CD4-positive, alpha-beta T cell treated with Interleukin-4 for 1 hour (primary cell): ENCODE measurements at regions not wholly inside any gene's neighbourhood (a gene's known extent, or its start where the extent isn't known, plus 50 kb on each side); places are given as distances from the start of the nearest gene placed in this dataset.

Experiments
- DNase-seq, 2 donors: peaks; one replicate each; pipeline ENCODE4 v3.0.0-alpha.2; 2020 to 2022

DNA sequence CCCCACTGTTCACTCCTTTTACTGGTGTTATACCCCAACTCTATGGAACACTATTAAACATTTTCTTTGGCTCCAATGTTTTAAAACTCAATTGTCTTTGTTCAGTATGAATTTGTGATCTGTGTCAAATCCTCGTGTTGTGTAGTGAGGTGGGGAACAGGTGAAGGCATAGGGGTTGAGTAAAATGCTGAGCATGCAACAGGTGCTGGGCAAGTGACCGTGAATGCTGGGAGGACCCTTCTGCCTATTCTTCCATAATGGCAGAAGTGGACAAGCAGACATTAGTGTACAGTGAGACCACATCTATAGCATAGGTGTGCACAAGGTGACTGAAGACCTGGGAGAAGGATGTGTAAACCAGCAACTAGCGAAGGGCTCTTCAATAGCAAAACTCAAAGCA, 1188.0 kb downstream of the UQCRFS1 start:
- no peak for DNase-seq

DNA sequence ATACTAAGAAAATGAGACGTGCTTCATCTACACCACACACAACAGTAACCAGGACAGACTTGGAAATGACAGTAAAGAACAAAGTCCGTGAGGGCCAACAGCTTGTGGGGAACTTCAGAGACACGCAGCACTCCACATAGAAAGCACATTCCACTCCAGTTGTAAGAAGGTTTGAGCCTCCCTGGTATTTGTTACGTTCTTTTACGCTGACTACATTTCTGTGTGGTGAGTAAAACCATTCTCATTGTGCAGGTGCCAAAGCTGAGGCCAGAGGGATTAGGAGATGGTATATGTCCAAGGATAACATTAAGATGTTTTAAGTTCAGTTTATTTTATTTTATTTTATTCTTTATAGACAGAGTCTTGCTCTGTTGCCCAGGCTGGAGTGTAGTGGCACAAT, 1189.9 kb downstream of the UQCRFS1 start:
- DNase-seq, result no peak

DNA sequence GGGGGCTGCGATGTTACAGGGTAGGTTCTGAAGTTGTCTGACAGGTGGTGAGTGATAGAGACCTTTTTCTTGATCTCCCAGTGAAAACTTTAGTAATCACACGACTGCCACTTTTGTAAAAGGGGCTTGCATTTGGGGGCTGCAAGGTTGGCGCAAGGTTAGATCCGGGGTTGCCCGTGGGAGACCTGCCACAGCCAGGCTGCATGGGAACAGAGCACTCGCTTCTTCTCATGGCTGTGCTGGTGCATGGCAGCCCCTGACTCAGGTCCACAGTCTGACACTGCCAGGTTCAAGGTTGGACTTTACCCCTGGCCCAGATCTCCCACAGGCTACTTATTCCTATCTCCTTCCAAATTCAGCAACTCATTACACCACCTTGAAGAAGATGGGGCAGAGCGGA, 1190.4 kb downstream of the UQCRFS1 start:
- no peak for DNase-seq

DNA sequence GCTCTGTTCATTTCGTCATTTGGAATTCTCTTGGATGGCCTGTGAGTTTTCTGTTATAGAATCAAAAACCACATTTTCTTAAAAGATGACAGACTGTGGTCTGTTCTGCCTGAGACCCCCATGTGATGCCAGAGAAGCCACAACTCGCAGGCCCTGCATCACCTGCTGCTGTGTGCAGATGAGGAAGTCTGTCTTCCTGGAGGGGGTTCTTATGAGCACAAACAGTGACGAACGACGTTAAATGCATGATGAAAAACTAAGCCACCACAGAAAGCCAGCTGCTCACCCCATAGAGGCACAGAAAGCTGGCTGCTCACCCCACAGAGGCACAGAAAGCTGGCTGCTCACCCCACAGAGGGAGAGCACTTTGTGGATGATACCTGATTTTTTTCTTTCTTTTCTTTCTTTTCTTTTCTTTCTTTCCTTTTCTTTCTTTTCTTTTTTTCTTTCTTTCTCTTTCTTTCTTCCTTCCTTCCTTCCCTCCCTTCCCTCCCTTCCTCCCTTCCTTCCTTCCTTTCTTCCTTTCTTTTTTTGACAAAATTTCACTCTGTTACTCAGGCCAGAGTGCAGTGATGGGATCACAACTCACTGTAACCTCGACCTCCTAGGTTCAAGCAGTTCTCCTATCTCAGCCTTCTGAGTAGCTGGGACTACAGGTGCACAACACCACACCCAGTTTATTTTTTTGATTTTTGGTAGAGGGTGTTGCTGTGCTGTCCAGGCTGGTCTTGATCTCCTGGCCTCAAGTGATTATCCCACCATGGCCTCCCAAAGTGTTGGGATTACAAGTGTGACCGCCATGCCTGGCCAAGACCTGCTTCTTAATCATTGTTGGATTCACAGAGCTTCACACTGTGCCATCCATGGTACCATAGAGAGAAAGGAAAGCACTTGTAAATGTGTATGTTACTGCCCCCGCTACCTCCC, 1191.4 kb downstream of the UQCRFS1 start:
- no peak for DNase-seq

DNA sequence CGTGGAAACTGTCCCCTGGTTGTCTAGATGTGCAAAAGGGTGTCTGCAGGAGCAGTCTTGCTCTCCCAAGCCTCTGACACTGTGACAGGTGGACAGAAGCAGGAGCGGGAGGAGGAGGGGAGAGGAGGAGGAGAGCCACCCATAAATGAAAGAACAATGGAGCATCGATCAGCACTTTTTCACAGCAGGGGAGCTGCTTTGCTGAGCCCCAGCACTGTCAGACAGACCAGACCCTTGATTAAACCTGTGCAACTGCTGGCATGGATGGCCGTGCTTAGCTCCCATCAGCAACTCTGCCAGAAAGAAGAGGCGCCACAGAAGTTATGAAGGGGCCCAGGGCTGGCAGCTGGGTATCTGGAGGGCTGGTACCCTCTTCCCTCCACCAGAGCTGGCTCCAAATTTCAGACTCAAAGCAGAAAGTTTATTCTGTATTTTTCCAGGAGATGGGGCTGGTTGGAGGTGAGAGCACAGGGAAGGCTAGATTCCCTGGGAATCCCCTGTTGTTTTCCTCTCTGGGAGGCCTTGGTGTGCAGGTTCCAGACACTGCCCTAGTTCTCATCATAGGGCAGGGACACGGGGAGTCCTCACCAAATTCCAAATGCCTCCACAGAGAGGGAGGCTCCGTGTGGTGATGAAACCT, 1192.2 kb downstream of the UQCRFS1 start:
- DNase-seq, result no peak

DNA sequence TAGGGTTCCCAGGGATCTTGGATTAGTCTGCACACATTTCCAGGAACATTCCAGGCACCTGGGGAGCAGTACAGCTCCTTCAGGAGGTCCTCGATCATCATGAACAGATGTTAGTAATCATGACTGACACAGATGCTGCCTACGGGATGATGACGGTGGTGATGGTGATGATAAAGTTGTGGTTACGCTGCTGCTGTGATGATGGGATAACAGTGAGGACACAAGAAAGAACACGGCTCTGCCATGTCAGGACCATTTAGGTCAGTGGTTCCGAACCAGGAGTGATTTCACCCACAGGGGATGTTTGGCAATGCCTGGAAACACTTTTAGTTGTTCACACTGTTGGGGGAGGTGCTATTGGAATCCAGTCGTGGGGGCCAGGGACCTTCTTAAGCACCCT, 1193.0 kb downstream of the UQCRFS1 start:
- no peak for DNase-seq

DNA sequence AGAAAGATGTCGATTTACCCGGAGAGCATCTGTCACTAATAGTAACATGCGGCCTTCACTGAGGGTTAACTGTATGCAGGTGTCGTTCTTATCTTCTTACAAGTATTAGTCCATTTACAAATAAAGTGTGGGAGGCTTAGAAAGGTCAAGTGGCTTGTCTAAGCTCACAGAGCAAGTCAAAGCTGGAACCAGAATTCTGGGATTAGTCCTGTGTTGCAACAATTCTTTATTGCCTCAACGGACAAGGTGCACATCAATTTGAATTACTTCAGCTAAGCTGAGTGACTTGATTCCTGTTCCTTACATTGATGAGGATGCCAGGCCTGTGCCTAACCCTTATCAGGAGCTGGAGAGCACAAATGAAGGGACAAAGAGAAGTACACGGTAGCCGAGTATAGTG, 1193.6 kb downstream of the UQCRFS1 start:
- DNase-seq, result no peak

DNA sequence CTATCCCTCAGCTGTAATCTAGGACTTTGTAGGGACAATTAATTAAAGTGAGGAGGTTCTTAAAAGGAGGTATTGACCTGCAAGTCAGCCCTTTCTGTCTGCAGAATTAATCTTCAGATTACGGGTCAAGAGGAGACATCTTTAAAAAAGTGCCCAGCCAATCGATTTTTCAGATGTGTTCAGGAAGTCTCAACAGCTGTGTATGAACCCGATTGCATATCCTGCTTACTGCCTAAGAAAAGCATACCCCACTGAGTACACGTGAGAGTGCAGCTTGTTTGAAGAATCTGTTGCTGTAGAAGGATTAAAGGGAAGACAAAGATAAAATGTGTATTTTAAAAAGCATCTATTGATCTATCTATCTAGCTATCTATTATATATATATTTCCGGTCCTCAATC, 1194.5 kb downstream of the UQCRFS1 start:
- DNase-seq, result no peak

DNA sequence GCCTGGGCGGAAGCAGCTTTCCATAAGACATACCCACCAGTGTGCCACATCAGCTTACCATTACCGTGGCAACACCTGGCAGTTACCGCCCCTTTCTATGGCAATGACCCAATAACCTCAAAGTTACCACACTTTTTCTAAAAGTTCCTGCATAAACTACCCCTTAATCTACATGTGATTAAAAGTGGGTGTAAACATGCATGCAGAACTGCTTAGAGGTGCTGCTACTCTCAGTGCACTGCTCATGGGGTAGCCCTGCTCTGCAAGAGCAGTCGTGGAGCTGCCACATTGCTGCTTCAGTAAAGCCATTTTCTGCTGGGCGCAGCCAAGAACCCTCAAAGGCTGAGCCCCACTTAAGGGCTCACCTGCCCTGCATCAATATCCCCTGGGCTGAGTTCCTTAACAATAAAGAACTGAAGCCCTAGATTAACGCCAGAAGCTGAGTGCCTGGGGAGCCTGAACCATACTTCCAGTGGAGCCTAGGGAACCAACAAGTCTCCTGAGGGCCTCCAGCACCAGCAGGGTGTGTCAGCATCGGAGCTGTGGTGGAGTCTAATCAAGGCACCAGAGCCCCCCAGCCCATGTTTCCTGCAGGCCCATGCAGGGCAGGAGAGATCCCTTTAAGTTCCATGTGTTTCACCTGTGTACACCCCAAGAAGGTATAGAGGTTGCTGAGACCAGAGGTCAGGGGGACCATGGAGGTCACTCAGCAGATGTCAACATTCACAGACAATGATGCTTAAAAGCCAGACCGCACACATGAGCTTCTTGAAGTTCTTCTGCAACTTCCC, 1198.1 kb downstream of the UQCRFS1 start:
- no peak for DNase-seq

DNA sequence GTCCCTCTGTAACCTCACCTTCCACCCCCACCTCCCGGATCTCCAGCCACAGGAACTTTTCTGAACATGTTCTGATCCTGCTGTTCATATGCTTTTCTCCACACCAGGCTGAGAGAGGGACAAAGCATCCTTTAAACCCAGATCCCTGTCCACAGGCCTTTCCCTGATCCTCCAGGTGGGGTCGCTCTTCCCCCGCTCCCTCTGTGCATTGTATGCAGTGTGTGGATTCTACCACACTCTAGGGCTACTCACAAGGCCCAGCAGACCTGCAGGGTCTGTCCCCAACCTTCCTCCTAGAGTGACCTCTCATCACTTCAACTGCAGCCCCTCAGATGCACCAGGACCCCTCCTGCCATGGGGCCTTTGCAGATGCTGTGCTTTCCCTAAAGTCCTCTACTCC, 1200.6 kb downstream of the UQCRFS1 start:
- no peak for DNase-seq

DNA sequence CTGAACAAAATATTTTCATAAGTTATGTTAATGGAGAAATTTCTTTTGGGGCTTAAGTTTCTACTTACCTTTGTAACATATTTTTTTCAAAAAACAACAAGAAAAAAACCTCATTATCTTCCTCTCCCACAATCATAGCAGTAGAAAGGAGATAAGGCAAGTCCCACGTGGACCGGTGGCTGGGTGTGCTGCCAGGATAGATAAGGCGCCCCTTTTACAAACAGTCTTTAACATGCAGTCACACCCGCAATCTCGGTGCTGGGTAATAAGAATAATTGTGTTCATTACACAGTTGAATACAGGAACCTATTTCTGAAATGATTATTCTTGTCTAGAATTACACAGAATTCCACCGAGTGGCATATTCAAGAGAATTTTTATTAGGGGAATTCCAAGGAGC, 1202.3 kb downstream of the UQCRFS1 start:
- no peak for DNase-seq

DNA sequence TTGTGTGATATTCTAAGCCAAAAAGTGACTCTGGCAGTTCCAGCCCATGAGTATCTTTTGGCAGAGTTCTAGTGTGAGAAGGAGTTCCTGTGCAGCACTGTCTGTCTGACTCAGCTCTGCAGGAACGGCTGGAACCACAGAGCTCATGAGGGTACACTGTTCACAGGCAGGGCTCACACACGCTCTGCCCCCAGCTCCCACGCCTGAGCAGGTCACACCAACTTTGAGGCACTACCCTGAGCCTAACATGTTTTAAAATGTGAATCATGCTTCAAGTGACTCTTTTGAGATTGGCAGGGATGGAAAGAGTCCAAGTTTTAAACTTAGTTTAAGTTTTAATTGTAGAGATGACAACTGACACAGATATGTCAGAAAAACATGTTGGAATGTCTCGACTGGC, 1203.3 kb downstream of the UQCRFS1 start:
- no peak for DNase-seq

DNA sequence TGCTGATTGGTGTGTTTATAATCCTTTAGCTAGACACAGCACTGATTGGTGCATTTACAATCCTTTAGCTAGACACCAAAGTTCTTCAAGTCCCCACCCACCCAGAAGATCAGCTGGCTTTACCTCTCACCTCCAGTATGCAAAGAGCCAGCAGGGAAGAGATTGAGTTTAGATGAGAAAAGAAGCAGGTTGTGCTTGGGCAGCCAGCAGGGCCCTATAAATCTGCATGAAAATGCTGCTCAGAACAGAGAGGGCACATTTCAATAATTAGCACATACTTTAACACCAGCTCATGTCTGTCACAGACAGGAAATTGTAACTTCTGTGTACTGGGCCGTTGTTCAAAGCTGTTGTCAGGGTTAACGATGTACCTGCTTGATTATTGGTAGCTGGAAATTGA, 1204.3 kb downstream of the UQCRFS1 start:
- DNase-seq, result no peak

DNA sequence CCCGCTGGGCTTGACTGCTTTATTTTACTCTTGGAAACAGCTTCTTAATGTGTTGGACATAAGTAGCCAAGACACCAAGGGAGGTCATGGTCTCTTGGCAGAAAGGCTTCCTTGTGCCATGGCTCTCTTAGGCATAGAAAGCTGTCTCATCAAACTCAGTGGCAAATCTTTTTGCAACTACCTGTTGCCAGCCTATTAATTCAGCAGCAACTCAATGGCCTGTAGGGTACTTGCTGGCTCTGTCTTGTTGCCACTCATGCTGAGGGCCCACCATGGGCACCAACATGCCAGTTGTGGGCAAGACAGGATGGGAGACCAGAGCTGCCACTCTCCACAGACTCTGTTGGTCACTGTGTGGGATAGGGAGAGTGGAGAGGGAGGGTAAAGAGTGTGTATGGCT, 1209.4 kb downstream of the UQCRFS1 start:
- no peak for DNase-seq

DNA sequence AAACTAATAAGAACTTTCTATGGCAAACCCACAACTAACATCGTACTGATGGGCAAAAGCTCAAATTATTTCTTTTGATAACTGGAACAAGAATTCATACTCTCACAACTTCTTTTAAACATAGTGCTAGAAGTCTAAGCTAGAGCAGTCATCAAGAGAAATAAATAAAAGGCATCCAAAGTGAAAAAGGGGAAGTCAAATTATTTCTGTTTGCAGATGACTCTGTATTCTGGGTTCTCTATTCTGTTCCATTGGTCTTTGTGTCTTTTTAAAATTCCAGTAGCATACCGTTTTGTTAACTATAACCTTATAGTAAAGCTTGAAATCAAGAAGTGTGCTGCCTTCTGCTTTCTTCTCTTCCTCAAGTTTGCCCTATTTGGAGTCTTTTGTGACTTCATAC, 1215.9 kb downstream of the UQCRFS1 start:
- no peak for DNase-seq

DNA sequence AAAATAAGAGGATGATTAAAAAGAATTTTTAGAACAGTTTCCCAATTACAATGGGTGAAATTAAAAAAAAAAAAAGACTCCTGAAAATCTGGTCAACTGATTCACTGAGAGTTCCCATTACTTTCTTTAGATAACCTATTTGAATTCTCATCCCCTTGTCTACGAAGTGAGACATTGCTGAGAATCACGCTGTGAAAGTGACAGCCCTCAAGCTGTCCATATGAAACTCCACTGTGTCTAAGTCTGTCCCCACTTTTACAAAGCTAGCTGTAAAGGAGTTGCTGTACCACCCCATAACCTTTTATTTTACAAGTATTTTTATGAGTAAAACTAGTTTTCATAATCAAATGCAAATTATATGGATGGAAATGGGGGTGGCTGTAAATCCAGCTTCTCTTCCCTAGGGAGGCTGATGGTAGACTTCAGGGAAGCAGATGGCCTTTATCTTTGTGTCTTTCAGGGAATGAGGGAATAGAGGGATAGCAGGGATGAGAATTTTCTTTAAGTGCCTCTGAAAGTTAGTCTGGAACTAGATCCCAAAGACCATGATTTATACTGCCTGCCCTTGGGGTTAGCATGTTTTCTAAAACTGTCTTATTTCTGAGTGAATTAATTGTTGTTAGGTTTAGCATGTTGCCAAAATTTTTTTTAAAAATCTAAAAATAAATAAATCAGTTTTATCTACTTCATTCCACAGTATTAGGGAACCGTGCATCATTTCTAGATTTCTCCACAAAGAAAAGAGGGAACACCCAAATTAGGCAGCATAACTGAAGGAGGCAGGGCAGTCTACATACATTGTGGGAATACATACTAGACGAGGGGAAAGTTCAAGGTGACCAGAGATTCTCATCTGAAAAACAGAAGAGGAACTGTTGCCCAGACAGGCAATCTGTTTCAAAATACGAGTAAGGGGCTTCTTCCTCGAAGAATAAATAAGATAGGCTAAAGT, 1219.1 kb downstream of the UQCRFS1 start:
- no peak for DNase-seq

DNA sequence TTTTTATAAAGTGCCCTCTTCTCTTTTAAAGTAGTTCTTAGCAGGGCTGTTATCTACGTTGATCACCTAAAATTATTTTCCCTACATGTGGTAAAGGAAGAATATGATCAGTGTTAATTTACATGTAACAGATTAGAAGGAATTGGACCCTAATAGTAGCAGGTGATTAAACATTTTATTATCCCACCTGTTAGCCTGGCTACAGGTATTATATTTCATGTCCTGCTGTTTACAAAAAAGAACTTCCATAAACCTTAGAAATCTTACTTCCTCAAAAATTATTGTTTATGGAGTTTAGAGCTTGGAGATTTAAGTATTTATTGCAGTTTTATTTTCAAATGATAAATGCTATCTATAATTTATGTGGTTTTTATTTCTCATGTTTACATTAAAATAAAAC, 1226.7 kb downstream of the UQCRFS1 start:
- DNase-seq, result no peak

DNA sequence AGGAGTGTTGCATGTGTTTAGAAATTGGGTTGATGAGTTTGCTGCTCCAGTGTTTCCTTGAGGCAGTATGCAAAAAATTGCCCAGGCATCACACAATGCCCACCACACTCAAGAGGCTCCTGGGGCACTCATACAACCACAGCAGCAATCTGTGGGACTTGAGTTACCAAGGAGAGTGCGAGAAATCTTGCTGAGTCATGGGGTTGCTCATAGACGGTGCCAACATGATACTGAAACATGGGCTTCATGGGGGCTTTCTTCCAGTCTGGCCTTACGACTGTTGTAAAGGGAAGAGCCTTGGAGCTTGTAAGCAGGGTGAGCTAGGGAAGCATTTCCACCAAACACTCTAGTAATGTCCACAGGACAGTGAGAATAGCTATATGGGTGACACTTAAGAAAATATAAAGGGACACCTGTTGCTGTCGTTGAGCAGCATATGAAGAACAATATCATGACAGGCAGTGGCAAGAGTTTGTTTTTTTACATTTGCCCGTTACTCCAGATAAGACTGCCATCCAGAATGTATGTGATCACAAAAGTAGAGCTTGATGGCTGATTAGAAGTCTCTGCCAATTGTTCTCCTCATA, 1237.4 kb downstream of the UQCRFS1 start:
- DNase-seq, result no peak

DNA sequence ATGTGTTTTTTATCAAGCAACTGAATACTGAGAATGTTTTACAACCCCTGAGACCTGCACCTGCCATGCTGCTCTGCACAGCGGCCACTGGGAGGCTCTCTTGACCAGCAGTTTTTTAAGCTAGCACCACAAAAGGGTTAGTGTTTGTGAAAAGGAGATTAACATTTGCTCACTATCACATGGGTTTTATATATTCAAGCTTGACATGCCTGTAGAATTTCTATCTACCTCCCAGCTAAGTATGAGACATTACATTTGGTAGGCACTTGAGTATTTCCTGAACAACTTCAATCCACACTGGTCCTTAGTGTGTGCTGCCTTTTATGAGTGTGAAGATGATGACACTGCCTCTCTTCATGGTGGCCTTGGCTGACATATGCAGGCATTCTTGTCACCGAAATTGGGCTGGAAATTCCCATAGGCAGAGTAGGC, 1238.9 kb downstream of the UQCRFS1 start:
- no peak for DNase-seq

DNA sequence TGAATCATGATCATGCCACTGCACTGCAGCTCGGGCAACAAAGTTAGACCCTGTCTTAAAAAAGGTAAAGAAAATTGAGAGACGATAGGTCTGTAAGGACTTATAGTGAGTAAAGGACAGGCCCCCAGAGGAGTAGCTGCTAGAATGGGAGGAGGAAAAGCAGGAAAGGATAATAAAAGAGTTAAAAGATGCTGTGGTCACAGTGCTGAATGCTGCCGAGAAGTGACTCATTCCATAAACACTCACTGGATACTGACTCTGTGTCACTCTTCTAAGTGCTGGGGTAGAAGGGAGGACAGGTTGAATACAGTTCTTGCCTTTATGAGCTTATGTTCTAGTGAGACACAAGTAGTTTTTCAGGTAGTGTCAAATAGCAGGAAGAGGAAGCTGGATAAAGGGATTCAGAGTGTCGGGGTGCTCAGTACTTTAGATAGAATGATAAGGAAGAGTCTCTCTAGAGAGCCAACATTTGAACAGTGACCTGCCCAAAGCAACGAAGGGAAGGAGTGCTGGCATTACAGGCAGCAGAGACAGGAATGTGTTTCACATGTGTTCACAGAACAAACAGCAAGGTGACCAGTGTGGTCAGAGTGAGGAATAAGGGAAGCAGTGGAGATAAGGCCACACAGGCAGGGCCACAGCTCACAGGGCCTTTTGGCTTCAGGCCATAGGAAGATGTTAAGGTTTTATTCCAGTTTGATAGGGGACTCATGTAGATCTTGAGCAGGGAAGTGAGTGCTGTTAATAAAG, 1240.5 kb downstream of the UQCRFS1 start:
- no peak for DNase-seq

DNA sequence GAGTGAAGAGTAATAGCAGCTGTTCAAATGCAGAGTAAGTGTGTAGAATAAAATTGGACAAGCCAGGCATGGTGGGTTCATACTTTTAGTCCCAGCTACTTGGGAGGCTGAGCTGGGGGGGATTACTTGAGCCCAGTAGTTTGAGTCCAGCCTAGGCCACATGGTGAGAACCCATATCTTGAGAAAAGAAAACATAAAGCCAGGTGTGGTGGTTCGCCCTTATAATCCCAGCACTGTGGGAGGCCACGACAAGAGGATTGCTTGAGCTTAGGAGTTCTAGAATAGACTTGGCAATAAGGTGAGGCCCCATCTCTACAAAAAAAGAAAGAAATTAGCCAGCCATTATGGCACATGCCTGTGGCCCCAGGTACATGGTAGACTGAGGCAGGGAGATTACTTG, 1241.1 kb downstream of the UQCRFS1 start:
- DNase-seq, result no peak
